ENCODE measurements at regions not wholly inside any gene's neighbourhood (a gene's known extent, or its start where the extent isn't known, plus 50 kb on each side); places are given as distances from the start of the nearest gene placed in this dataset.
A peak's percentile ranks its signal among the peaks of the same experiment; 100 is the strongest.

GRCh38 chr7:35521941-35522340, 173.0 kb downstream of the HERPUD2 start:
- CTCF ChIA-PET: no interaction called here
- DNase-seq: no peak
- intact Hi-C loops (cut with micrococcal nuclease; ENCODE audit: unreplicated experiment): loop anchor here (5.0 kb wide), 2 partner anchors 330 to 450 kb away; no protein-coding TSS in a partner anchor
- Mint-ChIP-seq H3K4me1 (ENCODE audit: low read depth, unreplicated experiment) (no peaks in the 10 kb centered on the region), H3K4me3 (ENCODE audit: low read depth, unreplicated experiment) (no peak overlapping the region), H3K9me3 (ENCODE audit: low read depth, unreplicated experiment) (no peaks in the 10 kb centered on the region), H3K27ac (ENCODE audit: unreplicated experiment) (no peak overlapping the region), H3K36me3 (ENCODE audit: insufficient read depth, unreplicated experiment) (no peaks in the 10 kb centered on the region), H3K27me3 (ENCODE audit: unreplicated experiment) (peaks cover 89% of the 10 kb centered on the region)
- TF ChIP-seq CTCF (IDR thresholded peaks at IDR 0.05; ENCODE audit: unreplicated experiment): no peak
- no TSS peak for BruUV-seq (replicated peaks)

GRCh38 chr7:35520810-35521625, 173.9 kb downstream of the HERPUD2 start:
- H3K4me1 Mint-ChIP-seq (ENCODE audit: low read depth, unreplicated experiment): no peaks in the 10 kb centered on the region
- H3K9me3 Mint-ChIP-seq (ENCODE audit: low read depth, unreplicated experiment): no peaks in the 10 kb centered on the region
- H3K27ac Mint-ChIP-seq (ENCODE audit: unreplicated experiment): no peak overlapping the region
- H3K36me3 Mint-ChIP-seq (ENCODE audit: insufficient read depth, unreplicated experiment): no peaks in the 10 kb centered on the region
- CTCF ChIA-PET: interaction anchor here (0.6 to 1.5 kb wide), 11 partner anchors 12 to 335 kb away, joined by 3 to 77 read pairs (median 4); no protein-coding TSS in a partner anchor
- no peak for DNase-seq
- BruUV-seq (replicated peaks): no TSS peak
- peaks cover 89% of the 10 kb centered on the region for H3K27me3 Mint-ChIP-seq (ENCODE audit: unreplicated experiment)
- no peak overlapping the region for H3K4me3 Mint-ChIP-seq (ENCODE audit: low read depth, unreplicated experiment)
- no peak for TF ChIP-seq CTCF (IDR thresholded peaks at IDR 0.05; ENCODE audit: unreplicated experiment)
- intact Hi-C loops (cut with micrococcal nuclease; ENCODE audit: unreplicated experiment): loop anchor here (1.0 to 5.0 kb wide), 4 partner anchors 96 to 483 kb away; no protein-coding TSS in a partner anchor

GRCh38 chr7:35519971-35520809, 174.7 kb downstream of the HERPUD2 start:
- Mint-ChIP-seq H3K4me1 (ENCODE audit: low read depth, unreplicated experiment) (no peaks in the 10 kb centered on the region), H3K36me3 (ENCODE audit: insufficient read depth, unreplicated experiment) (no peaks in the 10 kb centered on the region), H3K27ac (ENCODE audit: unreplicated experiment) (no peak overlapping the region), H3K4me3 (ENCODE audit: low read depth, unreplicated experiment) (no peak overlapping the region), H3K27me3 (ENCODE audit: unreplicated experiment) (peaks cover 87% of the 10 kb centered on the region), H3K9me3 (ENCODE audit: low read depth, unreplicated experiment) (no peaks in the 10 kb centered on the region)
- TF ChIP-seq CTCF (IDR thresholded peaks at IDR 0.05; ENCODE audit: unreplicated experiment): peak; percentile 98
- CTCF ChIA-PET: interaction anchor here (0.6 to 1.5 kb wide), 15 partner anchors 13 to 444 kb away, joined by 3 to 77 read pairs (median 4); no protein-coding TSS in a partner anchor
- intact Hi-C loops (cut with micrococcal nuclease; ENCODE audit: unreplicated experiment): loop anchor here (1.0 to 5.0 kb wide), 4 partner anchors 95 to 482 kb away; no protein-coding TSS in a partner anchor
- BruUV-seq (replicated peaks): no TSS peak
- DNase-seq: peak; percentile 86

- Mint-ChIP-seq H3K27me3 (ENCODE audit: unreplicated experiment) (peaks cover 78% of the 10 kb centered on the region), H3K27ac (ENCODE audit: unreplicated experiment) (no peak overlapping the region), H3K9me3 (ENCODE audit: low read depth, unreplicated experiment) (no peaks in the 10 kb centered on the region), H3K36me3 (ENCODE audit: insufficient read depth, unreplicated experiment) (no peaks in the 10 kb centered on the region), H3K4me3 (ENCODE audit: low read depth, unreplicated experiment) (no peak overlapping the region), H3K4me1 (ENCODE audit: low read depth, unreplicated experiment) (no peaks in the 10 kb centered on the region)
- no peak for TF ChIP-seq CTCF (IDR thresholded peaks at IDR 0.05; ENCODE audit: unreplicated experiment)
- CTCF ChIA-PET: interaction anchor here (1.1 kb wide), 1 partner anchor 94 kb away, joined by 7 read pairs; no protein-coding TSS in a partner anchor
- intact Hi-C loops (cut with micrococcal nuclease; ENCODE audit: unreplicated experiment): no loop called here
- no peak for DNase-seq
- BruUV-seq (replicated peaks): no TSS peak
Observed at GRCh38 chr7:35518767-35519166, 176.2 kb downstream of the HERPUD2 start.
